ENCODE measurements at regions not wholly inside any gene's neighbourhood (a gene's known extent, or its start where the extent isn't known, plus 50 kb on each side); places are given as distances from the start of the nearest gene placed in this dataset.
A peak's percentile ranks its signal among the peaks of the same experiment; 100 is the strongest.

- DNase-seq: peak in 1 of 2 donors; percentile 50
These were observed 458.1 kb downstream of the TBL1XR1 start for GRCh38 chr3:176739159-176739558.

GRCh38 chr3:176737480-176738110, 459.7 kb downstream of the TBL1XR1 start:
- H3K36me3 ChIP-seq (ENCODE audit: control insufficient read depth in 3 of 3, insufficient read depth in 2 of 3, low read depth in 1 of 3, low read length in 3 of 3): no peaks in the 10 kb centered on the region
- WGBS, 3 donors: 72 to 78% (median 75%) methylated on average over 4 of the region's 4 CpGs
- peaks cover 0 to 3% of the 10 kb centered on the region in 2 donors for H3K9me3 ChIP-seq (ENCODE audit: control insufficient read depth in 2 of 2, insufficient read depth in 1 of 2, low read depth in 1 of 2, low read length in 1 of 2)
- H3K27ac ChIP-seq (ENCODE audit: low read depth in 1 of 3, low read length in 2 of 3): no peak overlapping the region
- peaks cover 0 to 5% (median 0%) of the 10 kb centered on the region in 3 donors for H3K4me1 ChIP-seq (ENCODE audit: control insufficient read depth in 3 of 3, insufficient read depth in 2 of 3, low read depth in 1 of 3, low read length in 2 of 3)
- no peaks in the 10 kb centered on the region for H3K27me3 ChIP-seq (ENCODE audit: control insufficient read depth in 3 of 3, insufficient read depth in 3 of 3, low read length in 3 of 3)
- DNase-seq (no peak), FAIRE-seq (no peak)
- no peak overlapping the region for H3K4me3 ChIP-seq (ENCODE audit: low read depth in 1 of 3, low read length in 3 of 3)

More at GRCh38 chr3:176739159-176739558, 458.1 kb downstream of the TBL1XR1 start:
- Histone ChIP-seq H3K36me3 (ENCODE audit: control insufficient read depth in 3 of 3, insufficient read depth in 2 of 3, low read depth in 1 of 3, low read length in 3 of 3) (no peaks in the 10 kb centered on the region), H3K4me3 (ENCODE audit: low read depth in 1 of 3, low read length in 3 of 3) (no peak overlapping the region), H3K9me3 (ENCODE audit: control insufficient read depth in 2 of 2, insufficient read depth in 1 of 2, low read depth in 1 of 2, low read length in 1 of 2) (peaks cover 0 to under 1% of the 10 kb centered on the region in 2 donors), H3K27me3 (ENCODE audit: control insufficient read depth in 3 of 3, insufficient read depth in 3 of 3, low read length in 3 of 3) (no peaks in the 10 kb centered on the region), H3K27ac (ENCODE audit: low read depth in 1 of 3, low read length in 2 of 3) (peak overlapping the region in 1 of 3 donors; percentile 5), H3K4me1 (ENCODE audit: control insufficient read depth in 3 of 3, insufficient read depth in 2 of 3, low read depth in 1 of 3, low read length in 2 of 3) (peaks cover 0 to 5% (median 0%) of the 10 kb centered on the region in 3 donors)
- 14 to 37% (median 26%) methylated on average over 2 of the region's 2 CpGs for WGBS, 3 donors
- no peak for FAIRE-seq

- Histone ChIP-seq H3K4me1 (ENCODE audit: control insufficient read depth in 3 of 3, insufficient read depth in 2 of 3, low read depth in 1 of 3, low read length in 2 of 3) (peaks cover 0 to 5% (median 0%) of the 10 kb centered on the region in 3 donors), H3K9me3 (ENCODE audit: control insufficient read depth in 2 of 2, insufficient read depth in 1 of 2, low read depth in 1 of 2, low read length in 1 of 2) (peaks cover 0 to 3% of the 10 kb centered on the region in 2 donors), H3K27ac (ENCODE audit: low read depth in 1 of 3, low read length in 2 of 3) (no peak overlapping the region), H3K27me3 (ENCODE audit: control insufficient read depth in 3 of 3, insufficient read depth in 3 of 3, low read length in 3 of 3) (no peaks in the 10 kb centered on the region), H3K4me3 (ENCODE audit: low read depth in 1 of 3, low read length in 3 of 3) (no peak overlapping the region), H3K36me3 (ENCODE audit: control insufficient read depth in 3 of 3, insufficient read depth in 2 of 3, low read depth in 1 of 3, low read length in 3 of 3) (no peaks in the 10 kb centered on the region)
- no peak for FAIRE-seq
- WGBS, 3 donors: 67 to 75% (median 75%) methylated on average over 5 of the region's 5 CpGs
- no peak for DNase-seq
These were observed 463.1 kb downstream of the TBL1XR1 start for GRCh38 chr3:176734146-176734545.

GRCh38 chr3:176724394-176724759, 472.9 kb downstream of the TBL1XR1 start:
- no peaks in the 10 kb centered on the region for H3K36me3 ChIP-seq (ENCODE audit: control insufficient read depth in 3 of 3, insufficient read depth in 2 of 3, low read depth in 1 of 3, low read length in 3 of 3)
- no peak for DNase-seq
- no peaks in the 10 kb centered on the region for H3K27me3 ChIP-seq (ENCODE audit: control insufficient read depth in 3 of 3, insufficient read depth in 3 of 3, low read length in 3 of 3)
- H3K9me3 ChIP-seq (ENCODE audit: control insufficient read depth in 2 of 2, insufficient read depth in 1 of 2, low read depth in 1 of 2, low read length in 1 of 2): no peaks in the 10 kb centered on the region
- H3K4me3 ChIP-seq (ENCODE audit: low read depth in 1 of 3, low read length in 3 of 3): no peak overlapping the region
- H3K27ac ChIP-seq (ENCODE audit: low read depth in 1 of 3, low read length in 2 of 3): no peak overlapping the region
- no peaks in the 10 kb centered on the region for H3K4me1 ChIP-seq (ENCODE audit: control insufficient read depth in 3 of 3, insufficient read depth in 2 of 3, low read depth in 1 of 3, low read length in 2 of 3)
- FAIRE-seq: no peak

- Histone ChIP-seq H3K36me3 (ENCODE audit: control insufficient read depth in 3 of 3, insufficient read depth in 2 of 3, low read depth in 1 of 3, low read length in 3 of 3) (no peaks in the 10 kb centered on the region), H3K9me3 (ENCODE audit: control insufficient read depth in 2 of 2, insufficient read depth in 1 of 2, low read depth in 1 of 2, low read length in 1 of 2) (no peaks in the 10 kb centered on the region), H3K27me3 (ENCODE audit: control insufficient read depth in 3 of 3, insufficient read depth in 3 of 3, low read length in 3 of 3) (no peaks in the 10 kb centered on the region), H3K4me3 (ENCODE audit: low read depth in 1 of 3, low read length in 3 of 3) (no peak overlapping the region), H3K4me1 (ENCODE audit: control insufficient read depth in 3 of 3, insufficient read depth in 2 of 3, low read depth in 1 of 3, low read length in 2 of 3) (no peaks in the 10 kb centered on the region), H3K27ac (ENCODE audit: low read depth in 1 of 3, low read length in 2 of 3) (no peak overlapping the region)
- no peak for DNase-seq
- no peak for FAIRE-seq
These were observed 473.4 kb downstream of the TBL1XR1 start for GRCh38 chr3:176723758-176724393.

GRCh38 chr3:176714034-176714433, 483.2 kb downstream of the TBL1XR1 start:
- no peak overlapping the region for H3K4me3 ChIP-seq (ENCODE audit: low read depth in 1 of 3, low read length in 3 of 3)
- no peaks in the 10 kb centered on the region for H3K9me3 ChIP-seq (ENCODE audit: control insufficient read depth in 2 of 2, insufficient read depth in 1 of 2, low read depth in 1 of 2, low read length in 1 of 2)
- FAIRE-seq (no peak), DNase-seq (peak in 1 of 2 donors; percentile 28)
- no peaks in the 10 kb centered on the region for H3K36me3 ChIP-seq (ENCODE audit: control insufficient read depth in 3 of 3, insufficient read depth in 2 of 3, low read depth in 1 of 3, low read length in 3 of 3)
- H3K4me1 ChIP-seq (ENCODE audit: control insufficient read depth in 3 of 3, insufficient read depth in 2 of 3, low read depth in 1 of 3, low read length in 2 of 3): no peaks in the 10 kb centered on the region
- no peaks in the 10 kb centered on the region for H3K27me3 ChIP-seq (ENCODE audit: control insufficient read depth in 3 of 3, insufficient read depth in 3 of 3, low read length in 3 of 3)
- 49 to 72% (median 64%) methylated on average over 3 of the region's 3 CpGs for WGBS, 3 donors
- no peak overlapping the region for H3K27ac ChIP-seq (ENCODE audit: low read depth in 1 of 3, low read length in 2 of 3)

GRCh38 chr3:176712191-176712590, 485.1 kb downstream of the TBL1XR1 start:
- DNase-seq: no peak
- Histone ChIP-seq H3K27ac (ENCODE audit: low read depth in 1 of 3, low read length in 2 of 3) (no peak overlapping the region), H3K4me3 (ENCODE audit: low read depth in 1 of 3, low read length in 3 of 3) (no peak overlapping the region), H3K9me3 (ENCODE audit: control insufficient read depth in 2 of 2, insufficient read depth in 1 of 2, low read depth in 1 of 2, low read length in 1 of 2) (no peaks in the 10 kb centered on the region), H3K36me3 (ENCODE audit: control insufficient read depth in 3 of 3, insufficient read depth in 2 of 3, low read depth in 1 of 3, low read length in 3 of 3) (no peaks in the 10 kb centered on the region), H3K4me1 (ENCODE audit: control insufficient read depth in 3 of 3, insufficient read depth in 2 of 3, low read depth in 1 of 3, low read length in 2 of 3) (no peaks in the 10 kb centered on the region), H3K27me3 (ENCODE audit: control insufficient read depth in 3 of 3, insufficient read depth in 3 of 3, low read length in 3 of 3) (no peaks in the 10 kb centered on the region)
- no peak for FAIRE-seq
- 57 to 66% (median 58%) methylated on average over 2 of the region's 2 CpGs for WGBS, 3 donors

- WGBS, 3 donors: 59 to 70% (median 62%) methylated on average over 4 of the region's 4 CpGs
- Histone ChIP-seq H3K27me3 (ENCODE audit: control insufficient read depth in 3 of 3, insufficient read depth in 3 of 3, low read length in 3 of 3) (no peaks in the 10 kb centered on the region), H3K27ac (ENCODE audit: low read depth in 1 of 3, low read length in 2 of 3) (no peak overlapping the region), H3K36me3 (ENCODE audit: control insufficient read depth in 3 of 3, insufficient read depth in 2 of 3, low read depth in 1 of 3, low read length in 3 of 3) (no peaks in the 10 kb centered on the region), H3K9me3 (ENCODE audit: control insufficient read depth in 2 of 2, insufficient read depth in 1 of 2, low read depth in 1 of 2, low read length in 1 of 2) (no peaks in the 10 kb centered on the region), H3K4me1 (ENCODE audit: control insufficient read depth in 3 of 3, insufficient read depth in 2 of 3, low read depth in 1 of 3, low read length in 2 of 3) (peaks cover 0 to 10% (median 0%) of the 10 kb centered on the region in 3 donors), H3K4me3 (ENCODE audit: low read depth in 1 of 3, low read length in 3 of 3) (no peak overlapping the region)
- FAIRE-seq (no peak), DNase-seq (no peak)
These were observed 498.0 kb downstream of the TBL1XR1 start for GRCh38 chr3:176699288-176699687.
